PC-9 (cell line): ENCODE measurements at regions not wholly inside any gene's neighbourhood (a gene's known extent, or its start where the extent isn't known, plus 50 kb on each side); places are given as distances from the start of the nearest gene placed in this dataset.

Source experiments
- EZH2 ChIP-seq: fragments of 200-600 bp; sonication (generic); IDR thresholded peaks from 2 replicates; pipeline ENCODE4 v1.8.0; 2017; ENCODE audit warnings: antibody characterized with exemption, low read depth
- TF ChIP-seq, protein P1 (sequence below): fragments of 200-600 bp; sonication (generic); conservative IDR thresholded peaks from 2 replicates; pipeline ENCODE4 v1.6.1; 2017; ENCODE audit warnings: mixed run types, antibody characterized with exemption, mild to moderate bottlenecking, moderate library complexity

DNA sequence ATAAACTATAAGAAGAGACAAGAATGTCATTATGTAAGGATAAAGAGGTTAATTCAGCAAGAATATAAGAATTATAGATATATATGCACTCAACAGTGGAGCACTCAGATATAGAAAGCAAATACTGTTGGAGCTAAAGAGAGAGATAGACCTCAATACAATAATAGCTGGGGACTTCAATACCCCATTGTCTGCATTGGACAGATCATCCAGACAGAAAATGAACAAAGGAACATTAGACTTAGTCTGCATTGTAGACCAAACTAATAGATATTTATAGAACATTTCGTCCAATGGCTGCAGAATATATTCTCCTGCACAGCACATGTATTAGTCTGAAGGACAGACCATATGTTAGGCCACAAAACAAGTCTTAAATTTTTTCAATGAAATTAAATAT lies 777.1 kb downstream of the CDH18 start:
- TF ChIP-seq, protein P1, sequence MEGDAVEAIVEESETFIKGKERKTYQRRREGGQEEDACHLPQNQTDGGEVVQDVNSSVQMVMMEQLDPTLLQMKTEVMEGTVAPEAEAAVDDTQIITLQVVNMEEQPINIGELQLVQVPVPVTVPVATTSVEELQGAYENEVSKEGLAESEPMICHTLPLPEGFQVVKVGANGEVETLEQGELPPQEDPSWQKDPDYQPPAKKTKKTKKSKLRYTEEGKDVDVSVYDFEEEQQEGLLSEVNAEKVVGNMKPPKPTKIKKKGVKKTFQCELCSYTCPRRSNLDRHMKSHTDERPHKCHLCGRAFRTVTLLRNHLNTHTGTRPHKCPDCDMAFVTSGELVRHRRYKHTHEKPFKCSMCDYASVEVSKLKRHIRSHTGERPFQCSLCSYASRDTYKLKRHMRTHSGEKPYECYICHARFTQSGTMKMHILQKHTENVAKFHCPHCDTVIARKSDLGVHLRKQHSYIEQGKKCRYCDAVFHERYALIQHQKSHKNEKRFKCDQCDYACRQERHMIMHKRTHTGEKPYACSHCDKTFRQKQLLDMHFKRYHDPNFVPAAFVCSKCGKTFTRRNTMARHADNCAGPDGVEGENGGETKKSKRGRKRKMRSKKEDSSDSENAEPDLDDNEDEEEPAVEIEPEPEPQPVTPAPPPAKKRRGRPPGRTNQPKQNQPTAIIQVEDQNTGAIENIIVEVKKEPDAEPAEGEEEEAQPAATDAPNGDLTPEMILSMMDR, result no peak
- TF ChIP-seq EZH2, result no peak
